ENCODE measurements at regions not wholly inside any gene's neighbourhood (a gene's known extent, or its start where the extent isn't known, plus 50 kb on each side); places are given as distances from the start of the nearest gene placed in this dataset.
A peak's percentile ranks its signal among the peaks of the same experiment; 100 is the strongest.
"Not testable (repeated sequence)": the region's sequence is repeated elsewhere in the genome, so short reads cannot be mapped to it uniquely, and the experiment has no call there.

- no peak for DNase-seq
Observed at GRCh38 chr22:34808618-34809017, 257.3 kb upstream of the ISX start.

- DNase-seq = no peak
Observed at GRCh38 chr22:34812631-34813030, 253.3 kb upstream of the ISX start.

- DNase-seq = no peak
Observed at GRCh38 chr22:34814260-34815025, 251.5 kb upstream of the ISX start.

- no peak for DNase-seq
Observed at GRCh38 chr22:34829485-34829884, 236.5 kb upstream of the ISX start.

- DNase-seq = peak in 1 of 56 donors; percentile 0
Observed at GRCh38 chr22:34834059-34834458, 231.9 kb upstream of the ISX start.

GRCh38 chr22:34834541-34834940 is 231.4 kb upstream of the ISX start:
- DNase-seq = not testable (repeated sequence)

GRCh38 chr22:34841331-34841771 is 224.6 kb upstream of the ISX start:
- DNase-seq = no peak

GRCh38 chr22:34841911-34842310 is 224.0 kb upstream of the ISX start:
- no peak for DNase-seq

- DNase-seq = no peak
Observed at GRCh38 chr22:34842630-34843029, 223.3 kb upstream of the ISX start.

- DNase-seq = not testable (repeated sequence)
Observed at GRCh38 chr22:34843743-34844142, 222.2 kb upstream of the ISX start.

- DNase-seq = no peak
Observed at GRCh38 chr22:34845391-34845790, 220.6 kb upstream of the ISX start.

- DNase-seq = no peak
Observed at GRCh38 chr22:34847072-34847471, 218.9 kb upstream of the ISX start.

GRCh38 chr22:34849965-34850364 is 216.0 kb upstream of the ISX start:
- no peak for DNase-seq

GRCh38 chr22:34851918-34852662 is 213.9 kb upstream of the ISX start:
- no peak for DNase-seq

GRCh38 chr22:34855471-34855870 is 210.5 kb upstream of the ISX start:
- no peak for DNase-seq

- DNase-seq = no peak
Observed at GRCh38 chr22:34858066-34858465, 207.9 kb upstream of the ISX start.

- no peak for DNase-seq
Observed at GRCh38 chr22:34861787-34862186, 204.2 kb upstream of the ISX start.

GRCh38 chr22:34866081-34866480 is 199.9 kb upstream of the ISX start:
- no peak for DNase-seq

GRCh38 chr22:34866495-34867131 is 199.3 kb upstream of the ISX start:
- no peak for DNase-seq

- no peak for DNase-seq
Observed at GRCh38 chr22:34877506-34877905, 188.5 kb upstream of the ISX start.

GRCh38 chr22:34878171-34878570 is 187.8 kb upstream of the ISX start:
- DNase-seq = no peak

- DNase-seq = no peak
Observed at GRCh38 chr22:34879001-34879400, 187.0 kb upstream of the ISX start.

Data from nucleus accumbens (tissue), 56 donors.